Coronary artery (tissue), 2 donors: ENCODE measurements at regions not wholly inside any gene's neighbourhood (a gene's known extent, or its start where the extent isn't known, plus 50 kb on each side); places are given as distances from the start of the nearest gene placed in this dataset.
A peak's percentile ranks its signal among the peaks of the same experiment; 100 is the strongest.

ENCODE experiments used
- DNase-seq: peaks from one replicate; pipeline ENCODE4 v3.0.0-alpha.2; 2017; ENCODE audit warnings: low spot score
- H3K27ac ChIP-seq, 2 donors: fragments of 200-600 bp; sonication (generic); one replicate each; pipeline ENCODE4 v1.5.1; 2016 to 2019
- H3K4me3 ChIP-seq: fragments of 200-600 bp; sonication (generic); 2 replicates; pipeline ENCODE4 v1.5.1; 2016; ENCODE audit warnings: mild to moderate bottlenecking, moderate library complexity
- TF ChIP-seq, protein P1 (sequence below): fragments of 200-600 bp; sonication (generic); IDR thresholded peaks from one replicate; pipeline ENCODE4 v1.5.1; 2019; ENCODE audit warnings: antibody characterized with exemption

DNA sequence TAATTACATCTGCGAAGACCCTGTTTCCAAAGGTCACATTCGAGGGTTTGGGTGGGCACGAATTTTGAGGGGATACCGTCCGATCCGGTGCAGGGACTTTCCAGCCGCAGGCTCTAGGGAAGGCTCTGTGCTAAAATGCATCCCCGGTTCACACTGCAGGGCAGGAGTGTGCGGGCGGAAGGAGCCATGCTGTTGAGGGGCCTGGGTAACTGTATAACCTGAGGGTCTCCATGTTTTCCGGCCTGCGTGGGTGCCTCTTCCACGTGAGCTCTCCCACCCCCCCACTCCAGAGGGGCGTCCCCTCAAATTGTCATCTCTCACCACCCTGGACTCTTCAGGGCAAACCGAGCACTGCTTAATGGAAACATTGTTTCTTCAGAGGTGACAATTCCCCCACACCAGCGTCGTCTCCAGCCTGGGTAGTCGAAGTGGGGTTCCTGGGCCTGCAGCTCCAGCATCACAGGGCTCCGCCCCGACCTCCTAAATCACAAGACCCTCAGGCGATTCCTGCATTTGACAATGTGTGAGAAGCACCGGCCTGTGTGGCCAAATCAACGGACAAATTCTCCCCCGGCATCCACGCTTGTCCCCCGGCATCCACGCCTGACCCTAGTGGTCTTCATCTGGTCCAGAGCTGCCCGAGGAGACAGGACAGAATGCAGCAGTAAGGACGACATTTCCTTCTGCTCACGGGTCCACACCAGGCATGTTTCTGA is 51.2 kb downstream of the FOXL3 start:
- Histone ChIP-seq H3K4me3 (no peak overlapping the region), H3K27ac (peak overlapping the region in 1 of 2 donors; percentile 79)
- TF ChIP-seq, protein P1, sequence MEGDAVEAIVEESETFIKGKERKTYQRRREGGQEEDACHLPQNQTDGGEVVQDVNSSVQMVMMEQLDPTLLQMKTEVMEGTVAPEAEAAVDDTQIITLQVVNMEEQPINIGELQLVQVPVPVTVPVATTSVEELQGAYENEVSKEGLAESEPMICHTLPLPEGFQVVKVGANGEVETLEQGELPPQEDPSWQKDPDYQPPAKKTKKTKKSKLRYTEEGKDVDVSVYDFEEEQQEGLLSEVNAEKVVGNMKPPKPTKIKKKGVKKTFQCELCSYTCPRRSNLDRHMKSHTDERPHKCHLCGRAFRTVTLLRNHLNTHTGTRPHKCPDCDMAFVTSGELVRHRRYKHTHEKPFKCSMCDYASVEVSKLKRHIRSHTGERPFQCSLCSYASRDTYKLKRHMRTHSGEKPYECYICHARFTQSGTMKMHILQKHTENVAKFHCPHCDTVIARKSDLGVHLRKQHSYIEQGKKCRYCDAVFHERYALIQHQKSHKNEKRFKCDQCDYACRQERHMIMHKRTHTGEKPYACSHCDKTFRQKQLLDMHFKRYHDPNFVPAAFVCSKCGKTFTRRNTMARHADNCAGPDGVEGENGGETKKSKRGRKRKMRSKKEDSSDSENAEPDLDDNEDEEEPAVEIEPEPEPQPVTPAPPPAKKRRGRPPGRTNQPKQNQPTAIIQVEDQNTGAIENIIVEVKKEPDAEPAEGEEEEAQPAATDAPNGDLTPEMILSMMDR, result no peak
- no peak for DNase-seq

DNA sequence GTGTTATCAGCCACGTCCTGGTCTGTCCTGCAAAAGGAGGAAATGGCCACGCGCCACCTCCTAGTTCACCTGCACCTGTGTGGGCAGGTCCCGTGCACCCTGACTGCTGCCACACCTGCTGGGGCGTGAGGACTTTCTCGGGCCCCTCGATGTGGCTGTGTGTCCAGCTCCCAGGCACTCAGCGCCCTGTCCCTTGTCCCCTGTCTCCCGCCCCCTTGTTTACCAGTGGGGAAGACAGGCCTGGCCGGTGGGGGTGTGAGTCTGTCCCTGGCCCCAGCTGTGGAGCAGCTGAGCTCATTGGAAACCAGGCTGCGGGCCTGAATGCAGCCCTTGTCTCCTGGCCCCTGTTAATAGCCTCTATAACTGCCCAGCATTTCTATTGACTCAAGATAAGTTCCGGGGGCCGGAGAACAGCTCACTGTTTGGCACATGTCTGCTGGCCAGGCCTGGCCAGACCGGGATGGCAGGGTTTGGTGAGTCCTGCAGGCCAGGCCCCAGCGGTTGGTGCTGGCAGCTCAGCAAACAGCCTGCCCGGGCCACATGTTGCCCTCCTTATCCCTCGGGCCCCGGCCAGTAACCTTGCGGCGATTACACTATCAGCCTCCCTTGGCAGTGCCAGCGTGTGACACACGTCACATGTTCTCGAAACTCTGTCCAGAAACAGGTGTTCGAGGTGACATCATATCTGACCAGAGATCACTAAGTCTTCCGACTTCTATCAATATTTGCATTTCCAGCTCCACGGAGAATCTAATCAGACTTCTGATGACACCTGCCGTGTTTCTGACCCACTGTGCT is 52.1 kb downstream of the FOXL3 start:
- no peak overlapping the region for H3K4me3 ChIP-seq
- TF ChIP-seq, protein P1, result no peak
- peak overlapping the region; percentile 37 to 79 for H3K27ac ChIP-seq
- no peak for DNase-seq

DNA sequence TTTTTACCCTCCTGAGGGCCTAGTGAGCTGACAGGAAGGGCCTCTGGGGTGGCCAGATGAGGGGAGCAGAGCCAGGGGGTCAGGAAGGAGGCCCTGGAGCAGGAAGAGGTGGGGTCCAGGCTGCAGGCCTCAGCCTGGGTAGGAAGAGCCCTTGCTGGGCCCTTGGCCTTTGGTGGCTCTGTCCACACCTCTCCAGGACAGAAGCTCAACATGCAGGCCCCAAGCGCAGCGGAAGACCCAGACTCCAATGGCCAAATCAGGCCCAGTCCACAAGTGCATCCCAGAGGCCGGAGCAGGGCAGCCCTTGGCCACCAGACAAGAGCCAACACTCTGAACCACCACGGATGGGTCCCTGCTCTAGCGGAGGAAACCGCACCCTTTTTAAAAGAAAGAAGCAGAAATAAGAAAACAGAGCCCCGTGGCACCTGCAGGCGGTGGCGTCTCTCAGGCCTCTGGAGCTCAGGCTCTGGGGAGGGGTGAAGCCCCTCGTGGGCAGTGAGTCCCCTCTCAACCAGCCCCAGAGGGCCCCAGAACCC is 52.8 kb downstream of the FOXL3 start:
- H3K4me3 ChIP-seq, result no peak overlapping the region
- TF ChIP-seq, protein P1, result no peak
- peak overlapping the region; percentile 37 to 79 for H3K27ac ChIP-seq
- DNase-seq, result no peak

DNA sequence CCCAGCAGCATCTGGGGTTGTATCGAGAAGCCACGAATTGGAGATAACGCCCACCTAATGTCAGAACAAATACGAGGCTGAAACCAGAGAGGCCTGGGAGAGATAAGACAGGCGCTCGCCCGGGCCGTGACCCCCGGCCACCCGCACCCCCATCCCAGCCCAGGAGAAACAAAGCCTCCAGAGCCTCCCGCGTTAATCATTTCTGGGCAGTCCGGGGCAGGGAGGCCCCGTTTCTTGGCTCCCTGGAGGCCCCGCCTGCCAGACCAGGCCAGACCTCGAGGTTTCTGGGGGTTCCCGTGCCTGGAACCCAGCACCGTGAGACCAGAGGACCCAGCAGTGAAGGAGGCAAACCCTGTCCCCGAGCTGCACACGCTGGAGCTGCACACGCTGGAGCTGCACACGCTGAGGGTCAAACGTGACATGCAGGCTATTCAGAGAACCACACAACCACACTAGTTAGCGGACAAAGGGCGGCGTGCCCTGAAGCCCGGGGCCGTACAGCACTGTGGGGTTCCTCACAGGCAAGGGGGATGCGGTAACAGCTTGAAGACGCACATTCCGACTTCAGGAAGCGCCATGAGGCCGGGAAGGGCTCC is 53.4 kb downstream of the FOXL3 start:
- TF ChIP-seq, protein P1, result no peak
- H3K27ac ChIP-seq, result no peak overlapping the region
- no peak overlapping the region for H3K4me3 ChIP-seq
- no peak for DNase-seq

DNA sequence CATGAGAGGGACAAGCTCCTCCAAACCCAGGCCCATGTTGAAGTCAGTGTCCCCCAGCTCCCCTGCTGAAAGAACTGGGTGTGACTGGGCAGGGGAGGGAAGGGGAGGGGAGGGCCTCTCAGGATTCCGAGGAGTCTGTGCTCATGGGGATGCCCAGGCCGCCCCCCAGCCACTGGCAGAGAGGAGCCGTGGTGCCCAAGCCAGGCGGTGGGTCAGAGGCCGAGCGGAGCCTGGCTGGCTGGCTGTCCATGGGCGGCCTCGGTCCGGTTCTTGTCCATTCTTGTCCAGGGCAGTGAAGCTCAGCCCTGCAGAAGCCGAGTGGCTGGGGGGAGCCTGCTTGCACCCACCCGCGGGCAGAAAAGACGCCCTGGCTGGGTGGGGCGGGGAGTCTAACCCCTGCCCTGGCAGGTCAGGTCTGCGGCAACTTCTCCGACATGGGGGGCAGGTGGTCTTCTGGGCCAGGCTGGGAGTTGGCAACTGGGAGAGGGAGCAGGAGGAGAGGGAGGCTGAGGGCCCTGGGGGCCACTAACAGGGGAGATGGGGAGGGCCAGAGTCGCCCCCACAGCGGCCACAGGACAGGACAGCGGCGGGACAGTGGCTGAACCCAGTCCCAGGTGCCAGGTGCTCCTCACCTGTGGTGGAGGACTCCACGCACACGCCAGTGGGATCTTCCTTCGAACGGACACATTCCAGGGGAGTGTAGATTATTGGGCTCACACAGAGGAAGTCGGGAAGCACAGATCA is 54.1 kb downstream of the FOXL3 start:
- H3K4me3 ChIP-seq, result no peak overlapping the region
- TF ChIP-seq, protein P1, result no peak
- no peak overlapping the region for H3K27ac ChIP-seq
- no peak for DNase-seq

DNA sequence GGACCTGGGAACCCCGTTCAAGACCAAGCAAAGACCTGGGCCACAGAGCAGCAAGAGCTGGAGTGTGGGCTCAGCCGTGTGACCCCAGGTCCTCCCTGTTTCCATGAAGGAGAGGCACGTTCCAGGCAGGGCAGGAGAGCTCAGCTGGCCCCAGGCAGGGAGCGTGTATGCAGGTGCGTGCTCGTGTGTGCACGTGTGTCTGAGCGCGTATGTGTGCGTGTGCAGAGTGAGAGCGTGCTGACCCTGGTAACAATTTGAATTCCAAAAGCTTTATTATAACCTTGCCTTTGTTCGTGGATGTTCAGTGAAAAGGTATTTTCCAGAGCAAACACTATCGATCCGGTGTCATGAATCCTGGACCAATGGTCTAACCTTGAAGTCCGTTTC is 54.6 kb downstream of the FOXL3 start:
- DNase-seq, result no peak
- no peak overlapping the region for H3K4me3 ChIP-seq
- no peak overlapping the region for H3K27ac ChIP-seq
- TF ChIP-seq, protein P1, result no peak
